GM23338 (cell line): ENCODE measurements at regions not wholly inside any gene's neighbourhood (a gene's known extent, or its start where the extent isn't known, plus 50 kb on each side); places are given as distances from the start of the nearest gene placed in this dataset.

Source experiments
- ATAC-seq: fragments of 200-7000 bp; cut with Tn5 transposase; 3 replicates; pipeline ENCODE4 v1.9.1; 2020
- DNase-seq: peaks from one replicate; pipeline ENCODE4 v3.0.0-alpha.2; 2015; ENCODE audit warnings: low spot score
- H2AFZ ChIP-seq: fragments of 200-600 bp; sonication (generic); 2 replicates; pipeline ENCODE4 v1.8.0; 2016; ENCODE audit warnings: antibody characterized with exemption, mild to moderate bottlenecking, moderate library complexity
- H3F3A ChIP-seq: fragments of 200-600 bp; sonication (generic); replicated peaks from 2 replicates; pipeline ENCODE4 v1.8.0; 2017; ENCODE audit warnings: antibody characterized with exemption, mixed run types, low read depth
- H3K27ac ChIP-seq: fragments of 200-600 bp; sonication (generic); 2 replicates; pipeline ENCODE4 v1.6.1; 2016; ENCODE audit warnings: low read depth
- H3K27me3 ChIP-seq: fragments of 200-600 bp; sonication (generic); 2 replicates; pipeline ENCODE4 v1.8.0; 2016; ENCODE audit warnings: mild to moderate bottlenecking, mixed run types, moderate library complexity; ENCODE audit not compliant: insufficient read depth
- H3K36me3 ChIP-seq: fragments of 200-600 bp; sonication (generic); 2 replicates; pipeline ENCODE4 v1.8.0; 2016; ENCODE audit warnings: mild to moderate bottlenecking; ENCODE audit not compliant: insufficient read depth
- H3K4me1 ChIP-seq: fragments of 200-600 bp; sonication (generic); 2 replicates; pipeline ENCODE4 v1.8.0; 2016; ENCODE audit warnings: mild to moderate bottlenecking, moderate library complexity; ENCODE audit not compliant: insufficient read depth
- H3K4me2 ChIP-seq: fragments of 200-600 bp; sonication (generic); 2 replicates; pipeline ENCODE4 v1.7.1; 2017; ENCODE audit warnings: mixed run types
- H3K4me3 ChIP-seq: fragments of 200-600 bp; sonication (generic); 2 replicates; pipeline ENCODE4 v1.6.1; 2016; ENCODE audit warnings: mixed run types
- H3K79me2 ChIP-seq: fragments of 200-600 bp; sonication (generic); replicated peaks from 2 replicates; pipeline ENCODE4 v1.8.0; 2017; ENCODE audit warnings: mild to moderate bottlenecking; ENCODE audit not compliant: insufficient read depth
- H3K9me2 ChIP-seq: fragments of 200-600 bp; sonication (generic); 2 replicates; pipeline ENCODE4 v1.8.0; 2017; ENCODE audit not compliant: insufficient read depth
- H4K20me1 ChIP-seq: fragments of 200-600 bp; sonication (generic); replicated peaks from 2 replicates; pipeline ENCODE4 v1.8.0; 2017; ENCODE audit warnings: mild to moderate bottlenecking; ENCODE audit not compliant: insufficient read depth
- H3K27ac Mint-ChIP-seq: 2 replicates; pipeline ENCODE4 v1.8.0; 2020; ENCODE audit warnings: inconsistent platforms, mild to moderate bottlenecking, moderate library complexity, mixed read lengths
- H3K27me3 Mint-ChIP-seq: 3 replicates; pipeline ENCODE4 v1.8.0; 2022; ENCODE audit warnings: low read depth, mild to moderate bottlenecking, moderate library complexity, mixed read lengths, inconsistent platforms; ENCODE audit not compliant: insufficient read depth, poor library complexity
- H3K36me3 Mint-ChIP-seq: 3 replicates; pipeline ENCODE4 v1.8.0; 2021; ENCODE audit warnings: low read depth, mild to moderate bottlenecking, inconsistent platforms, moderate library complexity, mixed read lengths
- H3K4me1 Mint-ChIP-seq: 3 replicates; pipeline ENCODE4 v1.8.0; 2020; ENCODE audit warnings: mild to moderate bottlenecking, inconsistent platforms, mixed read lengths
- H3K4me3 Mint-ChIP-seq: 3 replicates; pipeline ENCODE4 v1.8.0; 2021; ENCODE audit warnings: moderate library complexity, mild to moderate bottlenecking, inconsistent platforms, mixed read lengths
- H3K9me3 Mint-ChIP-seq: 3 replicates; pipeline ENCODE4 v1.8.0; 2020; ENCODE audit warnings: moderate library complexity, mild to moderate bottlenecking, inconsistent platforms, mixed read lengths
- CREB1 ChIP-seq: fragments of 250-450 bp; sonication (Bioruptor Pico); IDR thresholded peaks from 2 replicates; pipeline ENCODE4 v1.5.0; 2020; ENCODE audit warnings: low read depth, mild to moderate bottlenecking, moderate library complexity
- ETS1 ChIP-seq: IDR thresholded peaks from 2 replicates; pipeline ENCODE4 v1.6.1; 2016; ENCODE audit warnings: antibody characterized with exemption
- EZH2 ChIP-seq: fragments of 200-600 bp; sonication (generic); IDR thresholded peaks from one replicate; pipeline ENCODE4 v1.8.0; 2017; ENCODE audit warnings: antibody characterized with exemption, mild to moderate bottlenecking, low read depth; ENCODE audit not compliant: unreplicated experiment
- EZH2phosphoT487 ChIP-seq: fragments of 200-600 bp; sonication (generic); IDR thresholded peaks from one replicate; pipeline ENCODE4 v1.8.1; 2018; ENCODE audit warnings: antibody characterized with exemption; ENCODE audit not compliant: unreplicated experiment
- JUNB ChIP-seq: IDR thresholded peaks from one replicate; pipeline ENCODE4 v1.6.1; 2016; ENCODE audit warnings: antibody characterized with exemption; ENCODE audit not compliant: unreplicated experiment
- NANOG ChIP-seq: IDR thresholded peaks from 2 replicates; pipeline ENCODE4 v1.6.1; 2016; ENCODE audit warnings: antibody characterized with exemption, borderline replicate concordance
- POLR2AphosphoS5 ChIP-seq: IDR thresholded peaks from 2 replicates; pipeline ENCODE4 v1.6.1; 2016; ENCODE audit warnings: antibody characterized with exemption, low read depth
- STAT1 ChIP-seq: IDR thresholded peaks from one replicate; pipeline ENCODE4 v1.6.1; 2016; ENCODE audit warnings: antibody characterized with exemption; ENCODE audit not compliant: unreplicated experiment
- ZNF114 ChIP-seq: fragments of 250-450 bp; sonication (Bioruptor Pico); IDR thresholded peaks from 2 replicates; pipeline ENCODE4 v1.5.0; 2020; ENCODE audit warnings: mild to moderate bottlenecking, moderate library complexity
- ZNF331 ChIP-seq: fragments of 250-450 bp; sonication (Bioruptor Pico); IDR thresholded peaks from 2 replicates; pipeline ENCODE4 v1.5.0; 2020; ENCODE audit warnings: low read depth, mild to moderate bottlenecking, moderate library complexity
- TF ChIP-seq, protein P1 (sequence below): IDR thresholded peaks from one replicate; pipeline ENCODE4 v1.6.1; 2018; ENCODE audit warnings: antibody characterized with exemption; ENCODE audit not compliant: unreplicated experiment
- TF ChIP-seq, protein P2 (sequence below), 2 experiments: fragments of 200-600 bp in 1 of 2; sonication (generic) in 1 of 2; conservative IDR thresholded peaks; 2 replicates each; pipeline versions ENCODE4 v1.5.1 to v1.6.1; 2016 to 2017; ENCODE audit warnings: antibody characterized with exemption in 2 of 2, low read depth in 2 of 2, mild to moderate bottlenecking in 2 of 2, moderate library complexity in 1 of 2

- TF ChIP-seq, protein P1, sequence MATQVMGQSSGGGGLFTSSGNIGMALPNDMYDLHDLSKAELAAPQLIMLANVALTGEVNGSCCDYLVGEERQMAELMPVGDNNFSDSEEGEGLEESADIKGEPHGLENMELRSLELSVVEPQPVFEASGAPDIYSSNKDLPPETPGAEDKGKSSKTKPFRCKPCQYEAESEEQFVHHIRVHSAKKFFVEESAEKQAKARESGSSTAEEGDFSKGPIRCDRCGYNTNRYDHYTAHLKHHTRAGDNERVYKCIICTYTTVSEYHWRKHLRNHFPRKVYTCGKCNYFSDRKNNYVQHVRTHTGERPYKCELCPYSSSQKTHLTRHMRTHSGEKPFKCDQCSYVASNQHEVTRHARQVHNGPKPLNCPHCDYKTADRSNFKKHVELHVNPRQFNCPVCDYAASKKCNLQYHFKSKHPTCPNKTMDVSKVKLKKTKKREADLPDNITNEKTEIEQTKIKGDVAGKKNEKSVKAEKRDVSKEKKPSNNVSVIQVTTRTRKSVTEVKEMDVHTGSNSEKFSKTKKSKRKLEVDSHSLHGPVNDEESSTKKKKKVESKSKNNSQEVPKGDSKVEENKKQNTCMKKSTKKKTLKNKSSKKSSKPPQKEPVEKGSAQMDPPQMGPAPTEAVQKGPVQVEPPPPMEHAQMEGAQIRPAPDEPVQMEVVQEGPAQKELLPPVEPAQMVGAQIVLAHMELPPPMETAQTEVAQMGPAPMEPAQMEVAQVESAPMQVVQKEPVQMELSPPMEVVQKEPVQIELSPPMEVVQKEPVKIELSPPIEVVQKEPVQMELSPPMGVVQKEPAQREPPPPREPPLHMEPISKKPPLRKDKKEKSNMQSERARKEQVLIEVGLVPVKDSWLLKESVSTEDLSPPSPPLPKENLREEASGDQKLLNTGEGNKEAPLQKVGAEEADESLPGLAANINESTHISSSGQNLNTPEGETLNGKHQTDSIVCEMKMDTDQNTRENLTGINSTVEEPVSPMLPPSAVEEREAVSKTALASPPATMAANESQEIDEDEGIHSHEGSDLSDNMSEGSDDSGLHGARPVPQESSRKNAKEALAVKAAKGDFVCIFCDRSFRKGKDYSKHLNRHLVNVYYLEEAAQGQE = no peak
- TF ChIP-seq EZH2 = no peak
- TF ChIP-seq EZH2phosphoT487 = no peak
- no peak for TF ChIP-seq JUNB
- TF ChIP-seq STAT1 = no peak
- TF ChIP-seq NANOG = no peak
- no peak for TF ChIP-seq POLR2AphosphoS5
Measured at GRCh38 chr1:80278936-80279335, 1272.4 kb upstream of the ADGRL4 start (continued).

GRCh38 chr1:80274256-80274655, 1267.7 kb upstream of the ADGRL4 start:
- Histone ChIP-seq H2AFZ (no peak overlapping the region), H3K4me1 (no peaks in the 10 kb centered on the region), H3K36me3 (no peaks in the 10 kb centered on the region), H3K79me2 (no peaks in the 10 kb centered on the region), H4K20me1 (no peaks in the 10 kb centered on the region), H3F3A (no peaks in the 10 kb centered on the region), H3K27ac (no peak overlapping the region), H3K4me3 (no peak overlapping the region), H3K27me3 (no peaks in the 10 kb centered on the region), H3K9me2 (no peaks in the 10 kb centered on the region; the same call in none of the 2 replicates), H3K4me2 (no peak overlapping the region)
- H3K9me3 Mint-ChIP-seq = no peaks in the 10 kb centered on the region
- ATAC-seq = no peak
- H3K4me1 Mint-ChIP-seq = peaks cover 6% of the 10 kb centered on the region; the same call in 2 of the 3 replicates
- no peak overlapping the region for H3K4me3 Mint-ChIP-seq
- H3K27ac Mint-ChIP-seq = no peak overlapping the region
- H3K27me3 Mint-ChIP-seq = no peaks in the 10 kb centered on the region
- DNase-seq = no peak
- H3K36me3 Mint-ChIP-seq = no peaks in the 10 kb centered on the region
- TF ChIP-seq, protein P1 = no peak
- TF ChIP-seq POLR2AphosphoS5 (no peak), ZNF114 (CRISPR knock-in tag) (no peak), CREB1 (CRISPR knock-in tag) (no peak), EZH2phosphoT487 (no peak), ETS1 (no peak), NANOG (no peak), ZNF331 (CRISPR knock-in tag) (no peak), JUNB (no peak)
- TF ChIP-seq, protein P2, sequence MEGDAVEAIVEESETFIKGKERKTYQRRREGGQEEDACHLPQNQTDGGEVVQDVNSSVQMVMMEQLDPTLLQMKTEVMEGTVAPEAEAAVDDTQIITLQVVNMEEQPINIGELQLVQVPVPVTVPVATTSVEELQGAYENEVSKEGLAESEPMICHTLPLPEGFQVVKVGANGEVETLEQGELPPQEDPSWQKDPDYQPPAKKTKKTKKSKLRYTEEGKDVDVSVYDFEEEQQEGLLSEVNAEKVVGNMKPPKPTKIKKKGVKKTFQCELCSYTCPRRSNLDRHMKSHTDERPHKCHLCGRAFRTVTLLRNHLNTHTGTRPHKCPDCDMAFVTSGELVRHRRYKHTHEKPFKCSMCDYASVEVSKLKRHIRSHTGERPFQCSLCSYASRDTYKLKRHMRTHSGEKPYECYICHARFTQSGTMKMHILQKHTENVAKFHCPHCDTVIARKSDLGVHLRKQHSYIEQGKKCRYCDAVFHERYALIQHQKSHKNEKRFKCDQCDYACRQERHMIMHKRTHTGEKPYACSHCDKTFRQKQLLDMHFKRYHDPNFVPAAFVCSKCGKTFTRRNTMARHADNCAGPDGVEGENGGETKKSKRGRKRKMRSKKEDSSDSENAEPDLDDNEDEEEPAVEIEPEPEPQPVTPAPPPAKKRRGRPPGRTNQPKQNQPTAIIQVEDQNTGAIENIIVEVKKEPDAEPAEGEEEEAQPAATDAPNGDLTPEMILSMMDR (conservative IDR thresholded peaks at IDR 0.05; ENCODE audit: low read depth in 2 of 2) = no peak
